Inflammatory macrophage (primary cell): ENCODE measurements at regions not wholly inside any gene's neighbourhood (a gene's known extent, or its start where the extent isn't known, plus 50 kb on each side); places are given as distances from the start of the nearest gene placed in this dataset.
"Not testable (repeated sequence)": the region's sequence is repeated elsewhere in the genome, so short reads cannot be mapped to it uniquely, and the experiment has no call there.

Experiments
- DNase-seq, 2 donors: peaks; one replicate each; pipeline ENCODE4 v3.0.0-alpha.2; 2020 to 2022

DNA sequence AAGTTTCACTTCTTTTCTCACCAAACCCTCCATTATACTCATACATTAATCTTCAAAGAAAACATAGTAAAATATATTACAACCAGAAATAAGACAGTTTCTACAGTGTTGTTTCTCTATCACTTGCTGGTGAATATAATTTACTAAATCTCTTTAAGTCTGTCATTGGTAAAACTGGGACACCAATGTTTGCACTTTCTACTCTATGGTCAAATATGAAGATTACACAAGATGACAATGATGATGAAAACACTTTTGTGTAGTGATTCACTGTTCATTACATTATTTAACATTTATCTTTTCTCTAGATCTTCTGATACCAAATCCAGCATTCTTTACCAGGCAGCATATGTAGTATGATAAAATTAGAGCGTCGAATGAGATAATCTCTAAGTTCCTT lies 459.1 kb downstream of the DMAC1 start:
- DNase-seq, result no peak

DNA sequence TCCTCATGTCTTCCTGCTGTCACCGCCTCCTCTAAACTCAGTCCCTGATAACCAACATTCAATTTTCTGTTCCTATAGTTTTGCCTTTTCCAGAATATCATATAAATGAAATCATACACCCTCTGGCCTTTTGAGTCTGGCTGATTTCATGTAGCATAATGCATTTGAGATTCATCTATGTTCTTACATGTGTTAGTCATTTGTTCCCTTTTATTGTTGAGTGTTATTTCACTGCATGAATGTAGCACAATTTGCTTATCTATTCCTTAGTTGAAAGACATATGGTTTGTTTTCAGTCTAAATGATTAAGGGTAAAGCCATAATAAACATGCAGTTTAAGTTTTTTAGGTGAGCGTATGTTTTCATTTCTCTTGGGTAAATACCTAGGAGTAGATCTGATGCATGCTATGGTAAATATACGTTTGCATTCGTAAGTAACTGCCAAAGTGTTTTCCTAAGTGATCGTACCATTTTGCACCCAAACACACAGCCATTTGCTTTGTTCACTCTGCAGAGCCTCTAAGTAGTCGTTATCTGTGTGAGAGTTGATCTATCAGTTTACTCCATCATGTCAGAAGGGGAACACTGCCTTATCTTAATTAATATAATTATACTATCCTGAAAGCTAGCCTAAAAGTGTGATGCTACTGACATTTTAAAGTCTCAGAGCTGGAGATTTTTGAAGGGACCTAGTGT lies 460.8 kb downstream of the DMAC1 start:
- DNase-seq, result no peak

- DNase-seq, result peak in 1 of 2 donors; percentile 17
These were observed 463.1 kb downstream of the DMAC1 start for GRCh38 chr9:7336356-7337065.

GRCh38 chr9:7333719-7334118 lies 465.9 kb downstream of the DMAC1 start:
- no peak for DNase-seq

DNA sequence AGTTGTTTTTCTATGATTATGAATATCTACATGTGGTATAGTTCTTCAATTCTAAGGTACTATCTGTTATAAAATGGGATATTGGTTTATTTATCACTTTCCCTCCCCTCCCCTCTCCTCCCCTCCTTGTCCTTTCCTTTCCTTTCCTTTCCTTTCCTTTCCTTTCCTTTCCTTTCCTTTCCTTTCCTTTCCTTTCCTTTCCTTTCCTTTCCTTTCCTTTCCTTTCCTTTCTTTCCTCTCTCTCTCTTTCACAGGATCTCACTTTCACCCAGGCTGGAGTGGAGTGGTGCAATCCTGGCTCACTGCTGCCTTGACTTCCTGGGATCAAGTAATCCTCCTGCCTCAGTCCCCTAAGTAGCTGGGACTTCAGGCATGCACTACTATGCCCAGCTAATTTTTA lies 466.8 kb downstream of the DMAC1 start:
- no peak for DNase-seq

- no peak for DNase-seq
These were observed 471.1 kb downstream of the DMAC1 start for GRCh38 chr9:7328453-7328852.

GRCh38 chr9:7325995-7326394 lies 473.6 kb downstream of the DMAC1 start:
- DNase-seq, result no peak

DNA sequence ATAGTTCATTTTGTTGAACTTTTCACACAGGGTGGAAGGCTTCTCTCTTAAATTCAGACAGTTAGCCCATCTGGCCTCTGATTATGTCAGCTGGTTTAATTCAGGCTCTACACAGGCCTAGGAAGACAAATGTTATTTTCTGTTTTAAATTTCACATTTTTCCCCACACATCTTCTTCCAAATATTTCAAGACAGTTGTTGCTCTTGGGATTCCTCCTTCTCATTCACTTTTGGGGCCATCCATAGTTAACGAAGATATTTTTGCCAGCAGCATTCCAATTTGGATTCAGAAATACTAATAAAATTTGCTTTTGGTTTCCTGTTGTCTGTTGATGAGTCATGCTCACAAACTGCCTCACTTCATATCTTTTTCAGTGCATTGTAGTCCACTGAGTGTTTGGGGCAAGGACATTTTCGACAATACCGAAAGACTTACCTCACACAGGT lies 475.4 kb downstream of the DMAC1 start:
- no peak for DNase-seq

GRCh38 chr9:7320841-7321240 lies 478.7 kb downstream of the DMAC1 start:
- no peak for DNase-seq

DNA sequence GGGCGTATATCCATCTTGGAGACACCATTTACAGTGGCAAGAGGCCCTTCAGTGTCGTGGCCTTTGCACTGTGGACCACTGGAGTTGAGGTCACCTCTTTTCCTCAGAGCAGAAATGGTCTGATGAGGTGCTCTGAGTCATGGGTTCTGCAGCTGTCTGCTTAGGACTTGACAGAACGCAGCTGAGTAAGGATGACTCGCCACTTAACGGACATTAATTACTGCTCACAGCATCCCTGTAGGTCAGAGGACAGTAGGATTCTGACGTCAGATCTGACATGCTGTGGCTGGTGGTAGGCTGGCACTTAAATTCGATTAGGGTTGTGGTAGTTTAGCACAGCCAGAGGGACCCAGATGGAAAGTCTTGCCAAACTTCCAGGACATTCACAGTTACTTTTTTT lies 479.4 kb downstream of the DMAC1 start:
- DNase-seq, result no peak

GRCh38 chr9:7318920-7319319 lies 480.7 kb downstream of the DMAC1 start:
- no peak for DNase-seq

- no peak for DNase-seq
These were observed 482.6 kb downstream of the DMAC1 start for GRCh38 chr9:7316967-7317366.

- no peak for DNase-seq
These were observed 483.3 kb downstream of the DMAC1 start for GRCh38 chr9:7316166-7316795.

DNA sequence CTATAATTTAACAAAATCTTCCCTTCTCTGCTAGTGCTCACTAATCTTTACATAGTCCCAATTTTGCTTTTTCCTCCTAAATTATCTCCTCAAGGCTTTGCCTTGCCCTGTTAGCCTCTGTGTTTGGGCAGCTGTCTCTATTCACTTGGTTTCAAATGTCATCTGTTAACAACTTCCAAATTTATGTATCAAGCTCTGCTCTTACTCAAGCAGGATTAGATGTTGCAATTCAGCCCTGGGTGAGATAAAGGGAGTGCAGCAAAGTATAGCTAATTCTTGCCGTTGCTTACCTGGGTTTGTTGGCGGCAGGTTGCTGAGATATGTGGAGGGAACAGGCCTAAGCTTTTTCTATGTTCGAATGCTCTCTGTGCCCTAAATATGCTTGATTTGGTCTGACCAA lies 483.8 kb downstream of the DMAC1 start:
- DNase-seq, result no peak

- DNase-seq, result no peak
These were observed 484.5 kb downstream of the DMAC1 start for GRCh38 chr9:7315116-7315515.

DNA sequence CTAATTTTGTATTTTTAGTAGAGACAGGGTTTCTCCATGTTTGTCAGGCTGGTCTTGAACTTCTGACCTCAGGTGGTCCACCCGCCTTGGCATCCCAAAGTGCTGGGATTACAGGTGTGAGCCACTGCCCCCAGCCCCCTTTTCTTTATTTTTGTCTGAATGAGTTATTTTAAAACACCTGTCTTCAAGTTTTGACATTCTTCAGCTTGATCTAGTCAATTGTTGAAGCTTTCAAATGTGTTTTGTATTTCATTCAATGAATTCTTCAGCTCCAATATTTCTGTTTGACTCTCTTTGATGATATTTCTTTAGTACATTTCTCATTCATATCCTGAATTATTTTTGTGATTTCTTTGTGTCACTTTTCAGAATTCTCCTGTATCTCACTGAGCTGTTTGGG lies 486.2 kb downstream of the DMAC1 start:
- DNase-seq, result no peak

DNA sequence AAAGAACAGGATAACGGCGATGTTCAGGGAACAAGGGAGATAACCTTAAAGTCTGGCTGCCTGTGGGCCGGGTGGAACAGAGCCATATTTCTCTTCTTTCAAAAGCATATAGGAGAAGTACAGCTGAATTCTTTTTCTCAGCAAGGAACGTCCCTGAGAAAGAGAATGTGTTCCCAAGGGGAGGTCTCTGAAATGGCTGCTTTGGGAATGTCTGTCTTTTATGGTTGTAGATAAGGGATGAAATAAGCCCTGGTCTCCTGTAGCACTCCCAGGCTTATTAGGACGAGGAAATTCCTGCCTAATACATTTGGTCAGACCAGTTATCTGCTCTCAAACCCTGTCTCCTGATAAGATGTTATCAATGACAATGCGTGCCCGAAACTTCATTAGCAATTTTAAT lies 490.5 kb downstream of the DMAC1 start:
- DNase-seq, result not testable (repeated sequence)

DNA sequence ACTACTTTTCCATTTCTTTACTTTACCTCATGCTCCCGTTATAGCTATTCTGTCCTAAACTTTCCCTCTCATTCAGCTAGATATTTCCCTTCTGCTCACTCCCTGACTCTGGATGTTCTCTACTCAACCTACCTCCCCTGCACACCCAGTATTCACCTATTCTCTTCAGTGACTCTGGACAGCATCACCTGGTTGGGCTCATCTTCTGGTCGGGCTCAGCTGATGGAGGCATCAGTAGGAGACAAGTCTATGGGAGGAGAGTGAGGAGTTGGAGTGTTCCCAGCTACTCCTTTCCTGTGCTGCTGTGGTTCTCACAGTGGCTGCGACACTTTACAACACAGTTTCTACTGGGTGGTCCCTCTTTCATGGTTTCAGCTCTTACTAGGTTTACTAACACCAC lies 493.9 kb downstream of the DMAC1 start:
- DNase-seq, result no peak

DNA sequence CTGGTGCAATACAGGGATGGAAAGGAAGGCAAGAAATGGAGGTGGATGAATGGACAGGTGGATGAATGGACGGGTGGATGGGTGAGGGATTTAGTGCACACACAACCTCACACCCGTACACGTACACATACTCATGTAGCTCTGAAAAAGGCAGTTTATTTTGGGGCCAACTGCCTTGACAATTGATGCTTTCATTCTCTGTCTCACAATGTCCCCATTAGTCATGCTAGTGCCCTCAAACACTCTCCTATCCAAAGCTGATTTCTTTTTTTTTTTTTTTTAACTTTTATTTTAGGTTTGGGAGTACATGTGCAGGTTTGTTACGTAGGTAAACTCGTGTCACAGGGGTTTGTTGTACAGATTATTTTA lies 495.0 kb downstream of the DMAC1 start:
- no peak for DNase-seq

GRCh38 chr9:7303907-7304626 lies 495.5 kb downstream of the DMAC1 start:
- no peak for DNase-seq

- DNase-seq, result no peak
These were observed 499.1 kb downstream of the DMAC1 start for GRCh38 chr9:7300484-7300883.

GRCh38 chr9:7298123-7298522 lies 501.5 kb downstream of the DMAC1 start:
- DNase-seq, result no peak

GRCh38 chr9:7297521-7297920 lies 502.1 kb downstream of the DMAC1 start:
- DNase-seq, result no peak
